H9 (cell line): ENCODE measurements at regions not wholly inside any gene's neighbourhood (a gene's known extent, or its start where the extent isn't known, plus 50 kb on each side); places are given as distances from the start of the nearest gene placed in this dataset.

Source experiments
- DNase-seq: peaks from one replicate; pipeline ENCODE4 v3.0.0-alpha.2; 2017
- H2AFZ ChIP-seq: one replicate; pipeline ENCODE4 v1.6.1; 2013; ENCODE audit warnings: mild to moderate bottlenecking, low read length, control low read depth, moderate library complexity
- H2AK5ac ChIP-seq: 2 replicates; pipeline ENCODE4 v1.6.1; 2013; ENCODE audit warnings: low read length, control low read depth, mixed read lengths; ENCODE audit not compliant: insufficient read length
- H2BK120ac ChIP-seq: one replicate; pipeline ENCODE4 v1.6.1; 2013; ENCODE audit warnings: low read depth, mild to moderate bottlenecking, low read length, control low read depth, inconsistent platforms; ENCODE audit not compliant: poor library complexity, severe bottlenecking
- H2BK12ac ChIP-seq: 2 replicates; pipeline ENCODE4 v1.6.1; 2013; ENCODE audit warnings: low read length, control low read depth, mixed read lengths, low read depth; ENCODE audit not compliant: insufficient read length
- H2BK15ac ChIP-seq: 2 replicates; pipeline ENCODE4 v1.6.1; 2013; ENCODE audit warnings: low read depth, low read length, control low read depth
- H2BK20ac ChIP-seq: one replicate; pipeline ENCODE4 v1.6.1; 2013; ENCODE audit warnings: low read depth, mild to moderate bottlenecking, low read length, control low read depth, inconsistent platforms; ENCODE audit not compliant: poor library complexity, severe bottlenecking
- H2BK5ac ChIP-seq: 2 replicates; pipeline ENCODE4 v1.6.1; 2013; ENCODE audit warnings: low read length, control low read depth, mixed read lengths; ENCODE audit not compliant: insufficient read length
- H3K14ac ChIP-seq: 2 replicates; pipeline ENCODE4 v1.6.1; 2013; ENCODE audit warnings: low read length, control low read depth; ENCODE audit not compliant: insufficient read depth
- H3K18ac ChIP-seq: 2 replicates; pipeline ENCODE4 v1.6.1; 2013; ENCODE audit warnings: low read depth, mild to moderate bottlenecking, mixed read lengths, low read length, control low read depth; ENCODE audit not compliant: insufficient read length
- H3K23ac ChIP-seq: 2 replicates; pipeline ENCODE4 v1.6.1; 2013; ENCODE audit warnings: low read length, control low read depth, mixed read lengths, low read depth; ENCODE audit not compliant: insufficient read length
- H3K23me2 ChIP-seq: 2 replicates; pipeline ENCODE4 v1.6.1; 2013; ENCODE audit warnings: low read depth, mild to moderate bottlenecking, mixed read lengths, low read length, control low read depth; ENCODE audit not compliant: insufficient read length, poor library complexity, severe bottlenecking
- H3K27ac ChIP-seq: 2 replicates; pipeline ENCODE4 v1.5.1; 2013; ENCODE audit warnings: low read length, control low read depth, mixed read lengths, low read depth; ENCODE audit not compliant: insufficient read length
- H3K27me3 ChIP-seq: 2 replicates; pipeline ENCODE4 v1.6.1; 2013; ENCODE audit warnings: low read length, control low read depth, inconsistent platforms; ENCODE audit not compliant: insufficient read depth
- H3K4ac ChIP-seq: 2 replicates; pipeline ENCODE4 v1.6.1; 2013; ENCODE audit warnings: low read depth, mild to moderate bottlenecking, control low read depth, inconsistent platforms, low read length, moderate library complexity
- H3K4me1 ChIP-seq: 2 replicates; pipeline ENCODE4 v1.6.1; 2013; ENCODE audit warnings: low read length, control low read depth, inconsistent platforms; ENCODE audit not compliant: insufficient read depth
- H3K4me2 ChIP-seq: 2 replicates; pipeline ENCODE4 v1.6.1; 2013; ENCODE audit warnings: low read length, control low read depth, mixed read lengths; ENCODE audit not compliant: insufficient read length, insufficient read depth
- H3K56ac ChIP-seq: 2 replicates; pipeline ENCODE4 v1.6.1; 2013; ENCODE audit warnings: low read depth, mild to moderate bottlenecking, mixed read lengths, low read length, control low read depth; ENCODE audit not compliant: insufficient read length
- H3K79me1 ChIP-seq: 2 replicates; pipeline ENCODE4 v1.6.1; 2013; ENCODE audit warnings: low read depth, mild to moderate bottlenecking, moderate library complexity, low read length, control low read depth, inconsistent platforms; ENCODE audit not compliant: insufficient read depth, poor library complexity, severe bottlenecking
- H3K79me2 ChIP-seq: 2 replicates; pipeline ENCODE4 v1.6.1; 2013; ENCODE audit warnings: low read length, control low read depth, inconsistent platforms; ENCODE audit not compliant: insufficient read depth
- H3K9ac ChIP-seq: 2 replicates; pipeline ENCODE4 v1.6.1; 2013; ENCODE audit warnings: low read length, control low read depth, mixed read lengths; ENCODE audit not compliant: insufficient read length; ENCODE audit errors: extremely low read depth
- H3K9me3 ChIP-seq: one replicate; pipeline ENCODE4 v1.6.1; 2013; ENCODE audit warnings: low read depth, low read length, inconsistent platforms; ENCODE audit not compliant: control insufficient read depth
- H3T11ph ChIP-seq: one replicate; pipeline ENCODE4 v1.6.1; 2013; ENCODE audit warnings: mild to moderate bottlenecking, low read length, control low read depth, inconsistent platforms
- H4K20me1 ChIP-seq: one replicate; pipeline ENCODE4 v1.6.1; 2013; ENCODE audit not compliant: control insufficient read depth, insufficient read length, insufficient read depth
- H4K5ac ChIP-seq: 2 replicates; pipeline ENCODE4 v1.6.1; 2013; ENCODE audit warnings: low read depth, mild to moderate bottlenecking, mixed read lengths, low read length, control low read depth; ENCODE audit not compliant: insufficient read length
- H4K8ac ChIP-seq: replicated peaks from 2 replicates; pipeline ENCODE4 v1.6.1; 2013; ENCODE audit warnings: low read length, control low read depth, mixed read lengths, low read depth; ENCODE audit not compliant: insufficient read length
- H4K91ac ChIP-seq: 2 replicates; pipeline ENCODE4 v1.6.1; 2013; ENCODE audit warnings: low read depth, mild to moderate bottlenecking, moderate library complexity, mixed read lengths, low read length, control low read depth; ENCODE audit not compliant: insufficient read length
- H3K27ac Mint-ChIP-seq, 3 experiments: 2 replicates in 2 of 3; 3 replicates in 1 of 3; pipeline ENCODE4 v1.8.0; 2020 to 2021; ENCODE audit warnings: mixed read lengths in 3 of 3, mild to moderate bottlenecking in 1 of 3, moderate library complexity in 1 of 3
- H3K27me3 Mint-ChIP-seq: 2 replicates; pipeline ENCODE4 v1.8.0; 2021; ENCODE audit warnings: low read depth, mild to moderate bottlenecking, moderate library complexity, mixed read lengths
- H3K36me3 Mint-ChIP-seq, 3 experiments: 2 replicates in 2 of 3; 3 replicates in 1 of 3; pipeline ENCODE4 v1.8.0; 2020 to 2021; ENCODE audit warnings: low read depth in 3 of 3, mixed read lengths in 3 of 3; ENCODE audit not compliant: insufficient read depth in 1 of 3
- H3K4me1 Mint-ChIP-seq, 2 experiments: 2 replicates each; pipeline ENCODE4 v1.8.0; 2020; ENCODE audit warnings: mixed read lengths in 2 of 2
- H3K4me3 Mint-ChIP-seq, 2 experiments: 2 replicates in 1 of 2; 3 replicates in 1 of 2; pipeline ENCODE4 v1.8.0; 2020 to 2021; ENCODE audit warnings: mild to moderate bottlenecking in 2 of 2, mixed read lengths in 2 of 2, moderate library complexity in 1 of 2
- H3K9me3 Mint-ChIP-seq, 2 experiments: 2 replicates in 1 of 2; 3 replicates in 1 of 2; pipeline ENCODE4 v1.8.0; 2020; ENCODE audit warnings: mild to moderate bottlenecking in 2 of 2, mixed read lengths in 2 of 2, moderate library complexity in 1 of 2
- CTCF ChIP-seq: fragments of 200-600 bp; sonication (generic); conservative IDR thresholded peaks from 3 replicates; pipeline ENCODE4 v1.8.0; 2021; ENCODE audit warnings: antibody characterized with exemption, mild to moderate bottlenecking
- WGBS: extraction: QIAGEN DNeasy Blood & Tissue Kit; methylation state at CpG from one replicate; pipeline ENCODE4 v1.1.7; 2013; ENCODE audit warnings: missing lambda C conversion rate, low lambda C conversion rate, mixed read lengths; ENCODE audit not compliant: insufficient read length; ENCODE audit errors: extremely low coverage; 5-methylcytosine and 5-hydroxymethylcytosine counted together

- Histone ChIP-seq H2BK12ac (no peak overlapping the region), H3K9ac (no peak overlapping the region), H3K14ac (no peak overlapping the region), H3K4ac (no peak overlapping the region), H3K79me2 (no peaks in the 10 kb centered on the region), H3K79me1 (no peaks in the 10 kb centered on the region), H4K8ac (no peak overlapping the region), H3K18ac (no peak overlapping the region), H3T11ph (no peak overlapping the region), H4K20me1 (no peaks in the 10 kb centered on the region), H2BK5ac (no peak overlapping the region), H4K91ac (no peak overlapping the region), H3K23me2 (peaks cover 2% of the 10 kb centered on the region), H2AFZ (no peak overlapping the region), H3K56ac (no peak overlapping the region), H3K23ac (no peak overlapping the region), H2BK120ac (no peak overlapping the region), H3K9me3 (peaks cover 10% of the 10 kb centered on the region), H2BK15ac (no peak overlapping the region), H3K4me2 (no peak overlapping the region), H2BK20ac (no peak overlapping the region), H4K5ac (no peak overlapping the region), H3K27ac (no peak overlapping the region), H3K27me3 (no peaks in the 10 kb centered on the region; the same call in 1 of the 2 replicates), H3K4me1 (peaks cover 7% of the 10 kb centered on the region), H2AK5ac (no peak overlapping the region)
- 0 out of 7 replicates have a peak overlapping the region, but pooled peaks of 1 of the 3 experiments have one; percentile 24 for H3K27ac Mint-ChIP-seq
- peaks cover 3 to 8% (median 6%) of the 10 kb centered on the region in 3 experiments for H3K36me3 Mint-ChIP-seq
- H3K4me1 Mint-ChIP-seq, result peaks cover 17 to 22% of the 10 kb centered on the region in 2 experiments
- TF ChIP-seq CTCF, result peak; percentile 43; the same call in 2 of the 3 replicates
- no peak overlapping the region for H3K4me3 Mint-ChIP-seq
- peak; percentile 41 for DNase-seq
- H3K9me3 Mint-ChIP-seq, result peaks cover 7 to 10% of the 10 kb centered on the region in 2 experiments
- no peaks in the 10 kb centered on the region for H3K27me3 Mint-ChIP-seq
- WGBS, result no CpG with 5 or more reads among the region's 5 CpGs
Measured at GRCh38 chr1:57835620-57836019, 411.8 kb upstream of the DAB1 start.
